ENCODE measurements at regions not wholly inside any gene's neighbourhood (a gene's known extent, or its start where the extent isn't known, plus 50 kb on each side); places are given as distances from the start of the nearest gene placed in this dataset.
A peak's percentile ranks its signal among the peaks of the same experiment; 100 is the strongest.

GRCh38 chr11:128153697-128154048 is 433.7 kb downstream of the ETS1 start:
- DNase-seq (no peak), ATAC-seq (no peak)
- H3K4me1 ChIP-seq (ENCODE audit: control insufficient read depth in 2 of 2, insufficient read depth in 2 of 2, low read length in 2 of 2): no peaks in the 10 kb centered on the region
- POLR2A ChIA-PET: no interaction called here
- H3K27ac ChIP-seq (ENCODE audit: low read depth, low read length): no peak overlapping the region
- H3K27ac Mint-ChIP-seq: no peak overlapping the region
- CTCF ChIA-PET: interaction anchor here (0.8 to 1.3 kb wide), 3 partner anchors 8 to 114 kb away, joined by 3 read pairs; no protein-coding TSS in a partner anchor
- no peaks in the 10 kb centered on the region for H3K9me3 Mint-ChIP-seq
- H3K4me3 ChIP-seq (ENCODE audit: low read length): no peak overlapping the region
- peaks cover 0 to 24% (median 0%) of the 10 kb centered on the region in 5 donors for H3K27me3 Mint-ChIP-seq
- no peak overlapping the region for H3K4me3 Mint-ChIP-seq
- peaks cover 0 to 10% (median 4%) of the 10 kb centered on the region in 7 donors for H3K4me1 Mint-ChIP-seq
- no peaks in the 10 kb centered on the region for H3K36me3 ChIP-seq (ENCODE audit: control insufficient read depth in 2 of 3, insufficient read depth in 3 of 3, low read length in 3 of 3)
- H3K27me3 ChIP-seq (ENCODE audit: control insufficient read depth in 2 of 2, insufficient read depth in 2 of 2, low read length in 2 of 2): no peaks in the 10 kb centered on the region
- intact Hi-C loops (cut with micrococcal nuclease): no loop called here
- H3K36me3 Mint-ChIP-seq: no peaks in the 10 kb centered on the region
- H3K9me3 ChIP-seq (ENCODE audit: control insufficient read depth in 2 of 3, low read length in 3 of 3): no peaks in the 10 kb centered on the region

GRCh38 chr11:128152796-128153696 is 434.3 kb downstream of the ETS1 start:
- H3K27me3 Mint-ChIP-seq: peaks cover 0 to 26% (median 0%) of the 10 kb centered on the region in 5 donors
- peaks cover 0 to 10% (median 4%) of the 10 kb centered on the region in 7 donors for H3K4me1 Mint-ChIP-seq
- H3K36me3 Mint-ChIP-seq: no peaks in the 10 kb centered on the region
- CTCF ChIA-PET: interaction anchor here (0.8 to 1.2 kb wide), 2 partner anchors 9 to 19 kb away, joined by 3 read pairs; no protein-coding TSS in a partner anchor
- Histone ChIP-seq H3K27me3 (ENCODE audit: control insufficient read depth in 2 of 2, insufficient read depth in 2 of 2, low read length in 2 of 2) (no peaks in the 10 kb centered on the region), H3K4me1 (ENCODE audit: control insufficient read depth in 2 of 2, insufficient read depth in 2 of 2, low read length in 2 of 2) (no peaks in the 10 kb centered on the region), H3K4me3 (ENCODE audit: low read length) (no peak overlapping the region), H3K9me3 (ENCODE audit: control insufficient read depth in 2 of 3, low read length in 3 of 3) (no peaks in the 10 kb centered on the region), H3K27ac (ENCODE audit: low read depth, low read length) (no peak overlapping the region), H3K36me3 (ENCODE audit: control insufficient read depth in 2 of 3, insufficient read depth in 3 of 3, low read length in 3 of 3) (no peaks in the 10 kb centered on the region)
- H3K4me3 Mint-ChIP-seq: no peak overlapping the region
- intact Hi-C loops (cut with micrococcal nuclease): no loop called here
- ATAC-seq (no peak), DNase-seq (no peak)
- no peaks in the 10 kb centered on the region for H3K9me3 Mint-ChIP-seq
- H3K27ac Mint-ChIP-seq: no peak overlapping the region
- POLR2A ChIA-PET: interaction anchor here (0.9 kb wide), 1 partner anchor 103 kb away, joined by 3 read pairs; no protein-coding TSS in a partner anchor

GRCh38 chr11:128151780-128152179 is 435.6 kb downstream of the ETS1 start:
- Histone ChIP-seq H3K27ac (ENCODE audit: low read depth, low read length) (no peak overlapping the region), H3K9me3 (ENCODE audit: control insufficient read depth in 2 of 3, low read length in 3 of 3) (no peaks in the 10 kb centered on the region), H3K27me3 (ENCODE audit: control insufficient read depth in 2 of 2, insufficient read depth in 2 of 2, low read length in 2 of 2) (no peaks in the 10 kb centered on the region), H3K4me3 (ENCODE audit: low read length) (no peak overlapping the region), H3K4me1 (ENCODE audit: control insufficient read depth in 2 of 2, insufficient read depth in 2 of 2, low read length in 2 of 2) (no peaks in the 10 kb centered on the region), H3K36me3 (ENCODE audit: control insufficient read depth in 2 of 3, insufficient read depth in 3 of 3, low read length in 3 of 3) (no peaks in the 10 kb centered on the region)
- ChIA-PET POLR2A (no interaction called here), CTCF (interaction anchor here (0.6 to 2.2 kb wide), 5 partner anchors 8 to 679 kb away, joined by 3 to 11 read pairs (median 4); no protein-coding TSS in a partner anchor)
- ATAC-seq (no peak), DNase-seq (no peak)
- no peaks in the 10 kb centered on the region for H3K36me3 Mint-ChIP-seq
- peaks cover 0 to 5% (median 0%) of the 10 kb centered on the region in 7 donors for H3K4me1 Mint-ChIP-seq
- H3K27ac Mint-ChIP-seq: peak overlapping the region in 1 of 9 donors; percentile 27
- H3K9me3 Mint-ChIP-seq: no peaks in the 10 kb centered on the region
- no peak overlapping the region for H3K4me3 Mint-ChIP-seq
- peaks cover 0 to 26% (median 0%) of the 10 kb centered on the region in 5 donors for H3K27me3 Mint-ChIP-seq
- intact Hi-C loops (cut with micrococcal nuclease): no loop called here

GRCh38 chr11:128151338-128151737 is 436.0 kb downstream of the ETS1 start:
- POLR2A ChIA-PET: interaction anchor here (1.1 kb wide), 1 partner anchor 717 kb away, joined by 3 read pairs; no protein-coding TSS in a partner anchor
- peaks cover 0 to 5% (median 0%) of the 10 kb centered on the region in 7 donors for H3K4me1 Mint-ChIP-seq

GRCh38 chr11:128148208-128148607 is 439.1 kb downstream of the ETS1 start:
- Histone ChIP-seq H3K4me1 (ENCODE audit: control insufficient read depth in 2 of 2, insufficient read depth in 2 of 2, low read length in 2 of 2) (no peaks in the 10 kb centered on the region), H3K27ac (ENCODE audit: low read depth, low read length) (no peak overlapping the region), H3K9me3 (ENCODE audit: control insufficient read depth in 2 of 3, low read length in 3 of 3) (no peaks in the 10 kb centered on the region), H3K36me3 (ENCODE audit: control insufficient read depth in 2 of 3, insufficient read depth in 3 of 3, low read length in 3 of 3) (no peaks in the 10 kb centered on the region), H3K27me3 (ENCODE audit: control insufficient read depth in 2 of 2, insufficient read depth in 2 of 2, low read length in 2 of 2) (no peaks in the 10 kb centered on the region), H3K4me3 (ENCODE audit: low read length) (no peak overlapping the region)
- intact Hi-C loops (cut with micrococcal nuclease): no loop called here
- no peaks in the 10 kb centered on the region for H3K36me3 Mint-ChIP-seq
- peaks cover 0 to 12% (median 0%) of the 10 kb centered on the region in 5 donors for H3K27me3 Mint-ChIP-seq
- DNase-seq (no peak), ATAC-seq (no peak)
- no peak overlapping the region for H3K27ac Mint-ChIP-seq
- CTCF ChIA-PET: interaction anchor here (0.7 to 2.8 kb wide), 3 partner anchors 10 to 625 kb away, joined by 3 to 13 read pairs (median 3); no protein-coding TSS in a partner anchor
- H3K9me3 Mint-ChIP-seq: peaks cover 0 to 2% (median 0%) of the 10 kb centered on the region in 11 donors
- no peak overlapping the region for H3K4me3 Mint-ChIP-seq
- peaks cover 0 to 5% (median 0%) of the 10 kb centered on the region in 7 donors for H3K4me1 Mint-ChIP-seq
- POLR2A ChIA-PET: no interaction called here

More at GRCh38 chr11:128151338-128151737, 436.0 kb downstream of the ETS1 start:
- H3K36me3 ChIP-seq (ENCODE audit: control insufficient read depth in 2 of 3, insufficient read depth in 3 of 3, low read length in 3 of 3): no peaks in the 10 kb centered on the region
- no peaks in the 10 kb centered on the region for H3K4me1 ChIP-seq (ENCODE audit: control insufficient read depth in 2 of 2, insufficient read depth in 2 of 2, low read length in 2 of 2)
- Mint-ChIP-seq H3K9me3 (no peaks in the 10 kb centered on the region), H3K27ac (no peak overlapping the region), H3K27me3 (peaks cover 0 to 26% (median 0%) of the 10 kb centered on the region in 5 donors), H3K36me3 (no peaks in the 10 kb centered on the region), H3K4me3 (no peak overlapping the region)
- ATAC-seq: no peak
- H3K9me3 ChIP-seq (ENCODE audit: control insufficient read depth in 2 of 3, low read length in 3 of 3): no peaks in the 10 kb centered on the region
- CTCF ChIA-PET: interaction anchor here (0.6 to 2.2 kb wide), 5 partner anchors 8 to 679 kb away, joined by 3 to 11 read pairs (median 4); no protein-coding TSS in a partner anchor
- no peak for DNase-seq
- H3K4me3 ChIP-seq (ENCODE audit: low read length): no peak overlapping the region
- no peaks in the 10 kb centered on the region for H3K27me3 ChIP-seq (ENCODE audit: control insufficient read depth in 2 of 2, insufficient read depth in 2 of 2, low read length in 2 of 2)
- intact Hi-C loops (cut with micrococcal nuclease): no loop called here
- no peak overlapping the region for H3K27ac ChIP-seq (ENCODE audit: low read depth, low read length)

GRCh38 chr11:128146926-128147605 is 440.3 kb downstream of the ETS1 start:
- no peak overlapping the region for H3K4me3 Mint-ChIP-seq
- ATAC-seq (no peak), DNase-seq (no peak)
- H3K4me1 Mint-ChIP-seq: peaks cover 0 to 5% (median 0%) of the 10 kb centered on the region in 7 donors
- H3K27me3 Mint-ChIP-seq: peaks cover 0 to 10% (median 0%) of the 10 kb centered on the region in 5 donors
- ChIA-PET POLR2A (interaction anchor here (0.6 kb wide), 1 partner anchor 69 kb away, joined by 5 read pairs; no protein-coding TSS in a partner anchor), CTCF (interaction anchor here (0.7 to 2.8 kb wide), 3 partner anchors 11 to 23 kb away, joined by 5 to 13 read pairs (median 8); no protein-coding TSS in a partner anchor)
- peaks cover 0 to 7% (median 2%) of the 10 kb centered on the region in 11 donors for H3K9me3 Mint-ChIP-seq
- Histone ChIP-seq H3K4me1 (ENCODE audit: control insufficient read depth in 2 of 2, insufficient read depth in 2 of 2, low read length in 2 of 2) (no peaks in the 10 kb centered on the region), H3K27me3 (ENCODE audit: control insufficient read depth in 2 of 2, insufficient read depth in 2 of 2, low read length in 2 of 2) (no peaks in the 10 kb centered on the region), H3K4me3 (ENCODE audit: low read length) (no peak overlapping the region), H3K27ac (ENCODE audit: low read depth, low read length) (no peak overlapping the region), H3K36me3 (ENCODE audit: control insufficient read depth in 2 of 3, insufficient read depth in 3 of 3, low read length in 3 of 3) (no peaks in the 10 kb centered on the region), H3K9me3 (ENCODE audit: control insufficient read depth in 2 of 3, low read length in 3 of 3) (no peaks in the 10 kb centered on the region)
- H3K27ac Mint-ChIP-seq: peak overlapping the region in 2 of 9 donors; percentile 9 to 10
- intact Hi-C loops (cut with micrococcal nuclease): no loop called here
- H3K36me3 Mint-ChIP-seq: peaks cover 0 to 5% (median 0%) of the 10 kb centered on the region in 5 donors

Data from naive thymus-derived CD4-positive, alpha-beta T cell (primary cell).